ENCODE measurements at regions not wholly inside any gene's neighbourhood (a gene's known extent, or its start where the extent isn't known, plus 50 kb on each side); places are given as distances from the start of the nearest gene placed in this dataset.

DNA sequence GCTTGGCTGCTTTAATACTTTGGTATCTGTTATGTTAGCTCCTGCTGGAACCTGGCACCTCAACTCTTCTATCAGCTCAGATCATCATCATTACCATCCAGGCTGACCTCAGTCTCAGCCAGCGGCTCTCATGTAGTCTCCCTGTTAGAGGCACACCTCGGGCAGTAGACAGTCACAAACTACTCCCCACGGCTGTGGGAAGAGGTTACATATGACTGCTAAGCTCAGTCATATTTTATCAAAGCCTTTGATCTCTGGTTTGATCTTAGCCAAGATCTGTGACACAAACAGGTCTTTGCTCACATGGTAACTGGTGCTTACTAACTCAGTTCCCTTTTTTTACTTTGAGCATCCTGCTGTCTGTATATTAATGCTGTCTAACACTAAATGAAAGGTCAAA is 384.9 kb downstream of the CENPC start:
- no peak for TF ChIP-seq POLR2A (IDR thresholded peaks at IDR 0.05; ENCODE audit: low read depth, low read length)
- TF ChIP-seq TAF1 (IDR thresholded peaks at IDR 0.05; ENCODE audit: low read depth, low read length) = no peak
- no peak for TF ChIP-seq POLR2AphosphoS5 (IDR thresholded peaks at IDR 0.05; ENCODE audit: low read depth, low read length)
- TF ChIP-seq PAX5 (IDR thresholded peaks at IDR 0.05; ENCODE audit: insufficient read depth, low read length, severe bottlenecking) = no peak
- peak; percentile 62 for TF ChIP-seq SPI1 (IDR thresholded peaks at IDR 0.05; ENCODE audit: low read depth, low read length)
- TF ChIP-seq POU2F2 (IDR thresholded peaks at IDR 0.05; ENCODE audit: low read depth, low read length) = no peak
